ENCODE measurements at regions not wholly inside any gene's neighbourhood (a gene's known extent, or its start where the extent isn't known, plus 50 kb on each side); places are given as distances from the start of the nearest gene placed in this dataset.

DNA sequence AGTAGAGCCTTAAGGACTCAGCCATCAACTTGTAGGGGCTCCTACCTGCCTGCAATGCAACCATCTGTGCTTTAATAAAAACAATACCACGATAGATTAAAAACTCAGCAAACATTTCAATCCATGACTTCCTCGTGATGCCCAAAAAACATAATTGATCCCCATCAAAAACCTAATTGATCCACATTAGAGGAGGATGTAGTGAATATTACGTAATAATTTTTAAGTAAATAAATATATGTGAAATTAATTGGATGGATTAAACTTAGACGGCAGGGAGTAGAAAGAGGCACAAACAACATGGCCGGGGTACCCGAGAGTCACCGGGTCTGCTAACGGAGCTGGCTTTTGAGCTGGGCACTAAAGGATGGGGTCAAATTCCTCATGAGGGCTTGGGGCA is 87.3 kb downstream of the ARL4C start:
- WGBS (ENCODE audit: extremely low coverage, insufficient coverage, insufficient read length), result 100% methylated on average over 2 of the region's 8 CpGs
- Histone ChIP-seq H4K12ac (ENCODE audit: low read depth, low read length) (no peak overlapping the region), H3K9me3 (ENCODE audit: insufficient read depth, low read depth, low read length) (no peaks in the 10 kb centered on the region)

GRCh38 chr2:234406085-234406484 is 90.8 kb downstream of the ARL4C start:
- Histone ChIP-seq H3K4me3 (ENCODE audit: low read depth, low read length) (no peak overlapping the region), H3K27me3 (ENCODE audit: insufficient read depth, low read length) (no peaks in the 10 kb centered on the region), H3K9me3 (ENCODE audit: insufficient read depth, low read depth, low read length) (peaks cover 2% of the 10 kb centered on the region), H3K4me1 (ENCODE audit: control insufficient read depth in 1 of 2, insufficient read depth in 2 of 2, low read length in 2 of 2) (peaks cover 6 to 7% of the 10 kb centered on the region in 2 experiments), H3K23ac (ENCODE audit: low read length) (no peak overlapping the region), H2AK5ac (ENCODE audit: low read length) (no peak overlapping the region), H2BK12ac (ENCODE audit: low read length) (no peak overlapping the region), H3K79me1 (ENCODE audit: low read length) (peaks cover 6% of the 10 kb centered on the region), H4K91ac (ENCODE audit: low read depth, low read length) (no peak overlapping the region), H3K4me2 (ENCODE audit: low read length) (no peak overlapping the region), H4K12ac (ENCODE audit: low read depth, low read length) (no peak overlapping the region), H3K9ac (ENCODE audit: low read length) (no peak overlapping the region), H3K36me3 (ENCODE audit: control insufficient read depth in 1 of 2, insufficient read depth in 2 of 2, low read length in 2 of 2) (no peaks in the 10 kb centered on the region), H2AFZ (ENCODE audit: insufficient read depth, low read length, poor library complexity) (no peak overlapping the region), H3K18ac (ENCODE audit: low read length) (no peak overlapping the region), H3K79me2 (ENCODE audit: control insufficient read depth, insufficient read depth, low read length, poor library complexity) (peaks cover 5% of the 10 kb centered on the region), H3K14ac (ENCODE audit: low read length) (no peak overlapping the region), H2BK5ac (ENCODE audit: low read depth, low read length, poor library complexity) (no peak overlapping the region), H3K4ac (ENCODE audit: low read depth, low read length) (no peak overlapping the region), H3K27ac (ENCODE audit: low read depth, low read length) (no peak overlapping the region), H4K8ac (ENCODE audit: low read depth, low read length) (no peak overlapping the region), H2BK120ac (ENCODE audit: insufficient read depth, low read length, poor library complexity) (no peak overlapping the region)
- no CpG with 5 or more reads among the region's 9 CpGs for WGBS (ENCODE audit: extremely low coverage, insufficient coverage, insufficient read length)
- DNase-seq, result peak in 1 of 2 donors; percentile 39

More for the DNA sequence above, 87.3 kb downstream of the ARL4C start:
- H3K4me1 ChIP-seq (ENCODE audit: control insufficient read depth in 1 of 2, insufficient read depth in 2 of 2, low read length in 2 of 2), result peaks cover 10 to 15% of the 10 kb centered on the region in 2 experiments
- no peak overlapping the region for H3K4ac ChIP-seq (ENCODE audit: low read depth, low read length)
- no peak overlapping the region for H3K4me2 ChIP-seq (ENCODE audit: low read length)
- H3K18ac ChIP-seq (ENCODE audit: low read length), result no peak overlapping the region
- no peak overlapping the region for H2AFZ ChIP-seq (ENCODE audit: insufficient read depth, low read length, poor library complexity)
- peak overlapping the region; percentile 98 for H2BK120ac ChIP-seq (ENCODE audit: insufficient read depth, low read length, poor library complexity)
- peaks cover 5% of the 10 kb centered on the region for H3K79me2 ChIP-seq (ENCODE audit: control insufficient read depth, insufficient read depth, low read length, poor library complexity)
- no peak for DNase-seq
- no peak overlapping the region for H3K4me3 ChIP-seq (ENCODE audit: low read depth, low read length)
- no peaks in the 10 kb centered on the region for H3K36me3 ChIP-seq (ENCODE audit: control insufficient read depth in 1 of 2, insufficient read depth in 2 of 2, low read length in 2 of 2)
- H3K23ac ChIP-seq (ENCODE audit: low read length), result no peak overlapping the region
- peak overlapping the region; percentile 96 for H2BK12ac ChIP-seq (ENCODE audit: low read length)
- peak overlapping the region; percentile 90 for H4K8ac ChIP-seq (ENCODE audit: low read depth, low read length)
- H3K27ac ChIP-seq (ENCODE audit: low read depth, low read length), result peak overlapping the region; percentile 75
- H3K27me3 ChIP-seq (ENCODE audit: insufficient read depth, low read length), result no peaks in the 10 kb centered on the region
- H3K79me1 ChIP-seq (ENCODE audit: low read length), result peaks cover 6% of the 10 kb centered on the region
- peak overlapping the region; percentile 90 for H2BK5ac ChIP-seq (ENCODE audit: low read depth, low read length, poor library complexity)
- no peak overlapping the region for H3K9ac ChIP-seq (ENCODE audit: low read length)
- H3K14ac ChIP-seq (ENCODE audit: low read length), result peak overlapping the region; percentile 95
- H2AK5ac ChIP-seq (ENCODE audit: low read length), result peak overlapping the region; percentile 79
- peak overlapping the region; percentile 81 for H4K91ac ChIP-seq (ENCODE audit: low read depth, low read length)

- no peak overlapping the region for H3K27ac ChIP-seq (ENCODE audit: low read depth, low read length)
Observed at GRCh38 chr2:234405462-234405861, 91.4 kb downstream of the ARL4C start.

DNA sequence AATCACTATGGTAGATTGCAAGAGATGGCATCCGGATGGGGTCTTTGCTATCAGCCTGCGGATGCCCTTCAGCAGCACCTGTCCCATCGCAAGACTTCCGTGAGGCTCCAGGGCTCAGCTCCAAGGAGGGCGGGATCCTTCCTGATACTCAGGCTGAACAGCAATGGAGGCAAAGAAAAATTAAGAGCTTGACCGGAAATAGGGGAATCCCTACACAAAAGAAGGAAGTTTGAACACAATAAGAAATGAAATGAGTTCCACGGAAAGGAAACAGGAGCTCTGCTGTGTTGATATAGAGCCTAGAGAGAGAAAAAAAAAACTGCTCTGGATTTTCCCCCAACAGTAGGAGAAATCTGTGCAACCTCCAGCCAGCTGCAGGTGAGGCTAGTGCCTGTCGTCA is 91.9 kb downstream of the ARL4C start:
- H3K9ac ChIP-seq (ENCODE audit: low read length), result no peak overlapping the region
- H3K27me3 ChIP-seq (ENCODE audit: insufficient read depth, low read length), result no peaks in the 10 kb centered on the region
- H2AK5ac ChIP-seq (ENCODE audit: low read length), result no peak overlapping the region
- no peak overlapping the region for H3K18ac ChIP-seq (ENCODE audit: low read length)
- no CpG with 5 or more reads among the region's 8 CpGs for WGBS (ENCODE audit: extremely low coverage, insufficient coverage, insufficient read length)
- peaks cover 1% of the 10 kb centered on the region for H3K79me1 ChIP-seq (ENCODE audit: low read length)
- H2BK120ac ChIP-seq (ENCODE audit: insufficient read depth, low read length, poor library complexity), result no peak overlapping the region
- H2BK12ac ChIP-seq (ENCODE audit: low read length), result no peak overlapping the region
- H3K23ac ChIP-seq (ENCODE audit: low read length), result no peak overlapping the region
- no peak overlapping the region for H4K8ac ChIP-seq (ENCODE audit: low read depth, low read length)
- H4K91ac ChIP-seq (ENCODE audit: low read depth, low read length), result no peak overlapping the region
- no peak overlapping the region for H3K27ac ChIP-seq (ENCODE audit: low read depth, low read length)
- H3K4ac ChIP-seq (ENCODE audit: low read depth, low read length), result no peak overlapping the region
- H2BK5ac ChIP-seq (ENCODE audit: low read depth, low read length, poor library complexity), result no peak overlapping the region
- peaks cover 2% of the 10 kb centered on the region for H3K9me3 ChIP-seq (ENCODE audit: insufficient read depth, low read depth, low read length)
- no peak for DNase-seq
- H3K14ac ChIP-seq (ENCODE audit: low read length), result no peak overlapping the region
- no peak overlapping the region for H4K12ac ChIP-seq (ENCODE audit: low read depth, low read length)
- H3K4me2 ChIP-seq (ENCODE audit: low read length), result no peak overlapping the region
- H3K4me1 ChIP-seq (ENCODE audit: control insufficient read depth in 1 of 2, insufficient read depth in 2 of 2, low read length in 2 of 2), result peaks cover 3% of the 10 kb centered on the region in 2 experiments
- no peak overlapping the region for H2AFZ ChIP-seq (ENCODE audit: insufficient read depth, low read length, poor library complexity)
- H3K4me3 ChIP-seq (ENCODE audit: low read depth, low read length), result no peak overlapping the region
- no peaks in the 10 kb centered on the region for H3K36me3 ChIP-seq (ENCODE audit: control insufficient read depth in 1 of 2, insufficient read depth in 2 of 2, low read length in 2 of 2)
- H3K79me2 ChIP-seq (ENCODE audit: control insufficient read depth, insufficient read depth, low read length, poor library complexity), result peaks cover 2% of the 10 kb centered on the region

More at GRCh38 chr2:234405462-234405861, 91.4 kb downstream of the ARL4C start:
- Histone ChIP-seq H2BK120ac (ENCODE audit: insufficient read depth, low read length, poor library complexity) (no peak overlapping the region), H3K18ac (ENCODE audit: low read length) (no peak overlapping the region), H2AK5ac (ENCODE audit: low read length) (no peak overlapping the region), H3K14ac (ENCODE audit: low read length) (no peak overlapping the region), H2BK12ac (ENCODE audit: low read length) (no peak overlapping the region), H3K9ac (ENCODE audit: low read length) (no peak overlapping the region), H4K12ac (ENCODE audit: low read depth, low read length) (no peak overlapping the region), H3K79me2 (ENCODE audit: control insufficient read depth, insufficient read depth, low read length, poor library complexity) (peaks cover 5% of the 10 kb centered on the region), H3K4me1 (ENCODE audit: control insufficient read depth in 1 of 2, insufficient read depth in 2 of 2, low read length in 2 of 2) (peaks cover 6 to 7% of the 10 kb centered on the region in 2 experiments), H3K4me2 (ENCODE audit: low read length) (no peak overlapping the region), H3K36me3 (ENCODE audit: control insufficient read depth in 1 of 2, insufficient read depth in 2 of 2, low read length in 2 of 2) (no peaks in the 10 kb centered on the region), H2BK5ac (ENCODE audit: low read depth, low read length, poor library complexity) (no peak overlapping the region), H4K91ac (ENCODE audit: low read depth, low read length) (no peak overlapping the region), H3K4me3 (ENCODE audit: low read depth, low read length) (no peak overlapping the region), H3K27me3 (ENCODE audit: insufficient read depth, low read length) (no peaks in the 10 kb centered on the region), H3K9me3 (ENCODE audit: insufficient read depth, low read depth, low read length) (peaks cover 2% of the 10 kb centered on the region), H3K79me1 (ENCODE audit: low read length) (peaks cover 6% of the 10 kb centered on the region), H3K23ac (ENCODE audit: low read length) (no peak overlapping the region), H3K4ac (ENCODE audit: low read depth, low read length) (no peak overlapping the region), H2AFZ (ENCODE audit: insufficient read depth, low read length, poor library complexity) (no peak overlapping the region), H4K8ac (ENCODE audit: low read depth, low read length) (no peak overlapping the region)
- no peak for DNase-seq
- no CpG with 5 or more reads among the region's 2 CpGs for WGBS (ENCODE audit: extremely low coverage, insufficient coverage, insufficient read length)
